ENCODE measurements at regions not wholly inside any gene's neighbourhood (a gene's known extent, or its start where the extent isn't known, plus 50 kb on each side); places are given as distances from the start of the nearest gene placed in this dataset.

DNA sequence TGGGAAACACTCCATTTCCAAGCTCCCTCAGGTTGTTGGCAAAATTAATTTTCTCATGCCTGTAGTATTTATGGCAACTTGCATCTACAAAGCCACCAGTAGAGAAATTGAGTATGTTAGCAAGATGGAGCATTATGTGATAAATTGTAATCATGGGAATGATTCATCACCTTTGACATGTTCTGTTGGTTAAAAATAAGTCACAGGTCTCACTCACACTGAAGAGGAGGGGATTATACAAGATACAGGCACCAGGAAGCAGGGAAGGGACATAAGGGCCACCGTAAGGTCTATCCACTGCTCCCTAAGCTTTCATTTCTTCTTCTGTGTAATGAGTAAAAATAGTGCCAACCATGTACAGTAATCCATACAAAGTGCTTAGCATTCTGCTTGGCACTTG, 313.0 kb downstream of the GBA3 start:
- Histone ChIP-seq H3K9me3 (ENCODE audit: low read length) (no peaks in the 10 kb centered on the region), H3F3A (ENCODE audit: low read length, unreplicated experiment) (no peaks in the 10 kb centered on the region), H3K27me3 (ENCODE audit: low read length) (no peaks in the 10 kb centered on the region), H2AFZ (ENCODE audit: low read length) (no peak overlapping the region), H3K9ac (ENCODE audit: low read length) (no peak overlapping the region), H3K4me2 (ENCODE audit: low read length) (no peak overlapping the region), H3K4me3 (ENCODE audit: low read length) (no peak overlapping the region), H3K4me1 (ENCODE audit: insufficient read depth, low read length) (peaks cover 10% of the 10 kb centered on the region), H3K27ac (ENCODE audit: low read length) (no peak overlapping the region), H3K79me2 (ENCODE audit: low read length) (no peaks in the 10 kb centered on the region), H3K36me3 (ENCODE audit: low read depth, low read length) (no peaks in the 10 kb centered on the region), H3K9me2 (replicated peaks; ENCODE audit: low read length) (no peaks in the 10 kb centered on the region), H4K20me1 (ENCODE audit: low read length) (no peaks in the 10 kb centered on the region)
- no peak for DNase-seq
- TF ChIP-seq CTCF (conservative IDR thresholded peaks at IDR 0.05; ENCODE audit: low read depth, low read length) (no peak), EZH2 (IDR thresholded peaks at IDR 0.05; ENCODE audit: low read length, unreplicated experiment) (no peak), EZH2phosphoT487 (IDR thresholded peaks at IDR 0.05; ENCODE audit: borderline replicate concordance, low read length) (no peak)
- no peak for ATAC-seq
- POLR2A ChIA-PET (ENCODE audit: unreplicated experiment), result no interaction called here
- intact Hi-C loops (cut with micrococcal nuclease), result no loop called here
- no TSS peak for BruUV-seq (replicated peaks)
- CTCF ChIA-PET, result no interaction called here

- no peak overlapping the region for H3K27ac ChIP-seq (ENCODE audit: low read length)
- TF ChIP-seq EZH2phosphoT487 (IDR thresholded peaks at IDR 0.05; ENCODE audit: borderline replicate concordance, low read length) (no peak), EZH2 (IDR thresholded peaks at IDR 0.05; ENCODE audit: low read length, unreplicated experiment) (no peak), CTCF (conservative IDR thresholded peaks at IDR 0.05; ENCODE audit: low read depth, low read length) (no peak)
- POLR2A ChIA-PET (ENCODE audit: unreplicated experiment), result no interaction called here
- no peak overlapping the region for H3K4me3 ChIP-seq (ENCODE audit: low read length)
- H3K9me3 ChIP-seq (ENCODE audit: low read length), result no peaks in the 10 kb centered on the region
- no peak for DNase-seq
- CTCF ChIA-PET, result no interaction called here
- H3F3A ChIP-seq (ENCODE audit: low read length, unreplicated experiment), result no peaks in the 10 kb centered on the region
- intact Hi-C loops (cut with micrococcal nuclease), result no loop called here
- H3K4me1 ChIP-seq (ENCODE audit: insufficient read depth, low read length), result peaks cover 4% of the 10 kb centered on the region
- H3K4me2 ChIP-seq (ENCODE audit: low read length), result no peak overlapping the region
- no peak for ATAC-seq
- H2AFZ ChIP-seq (ENCODE audit: low read length), result no peak overlapping the region
- H4K20me1 ChIP-seq (ENCODE audit: low read length), result no peaks in the 10 kb centered on the region
- no peak overlapping the region for H3K9ac ChIP-seq (ENCODE audit: low read length)
- no peaks in the 10 kb centered on the region for H3K27me3 ChIP-seq (ENCODE audit: low read length)
- no peaks in the 10 kb centered on the region for H3K9me2 ChIP-seq (replicated peaks; ENCODE audit: low read length)
- H3K36me3 ChIP-seq (ENCODE audit: low read depth, low read length), result no peaks in the 10 kb centered on the region
- no peaks in the 10 kb centered on the region for H3K79me2 ChIP-seq (ENCODE audit: low read length)
- BruUV-seq (replicated peaks), result no TSS peak
Observed at GRCh38 chr4:23001478-23001877, 308.7 kb downstream of the GBA3 start.

DNA sequence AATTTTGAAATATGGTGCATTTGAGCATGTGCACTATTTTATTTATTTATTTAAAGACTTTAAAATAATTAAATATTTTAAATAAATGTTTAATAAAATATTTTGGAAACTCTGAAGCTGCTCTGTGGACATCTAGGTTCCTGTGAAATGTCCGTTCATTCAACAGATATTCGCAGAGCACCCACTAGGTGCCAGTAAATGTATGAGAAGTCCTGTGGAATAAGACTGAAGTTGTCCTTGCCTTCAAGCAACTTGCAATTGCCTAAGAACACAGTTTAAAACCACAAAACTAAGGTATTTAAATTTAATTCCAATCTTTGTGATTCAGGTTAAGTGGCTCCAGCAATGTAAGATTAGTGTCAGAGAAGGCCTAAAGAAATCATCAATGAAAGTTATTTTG, 306.7 kb downstream of the GBA3 start:
- ATAC-seq (no peak), DNase-seq (peak; percentile 17)
- H3K4me3 ChIP-seq (ENCODE audit: low read length), result no peak overlapping the region
- intact Hi-C loops (cut with micrococcal nuclease), result no loop called here
- CTCF ChIA-PET, result no interaction called here
- no peak overlapping the region for H2AFZ ChIP-seq (ENCODE audit: low read length)
- no peak overlapping the region for H3K27ac ChIP-seq (ENCODE audit: low read length)
- TF ChIP-seq CTCF (conservative IDR thresholded peaks at IDR 0.05; ENCODE audit: low read depth, low read length), result peak; percentile 29; the same call in 1 of the 2 replicates
- TF ChIP-seq EZH2phosphoT487 (IDR thresholded peaks at IDR 0.05; ENCODE audit: borderline replicate concordance, low read length), result no peak
- H4K20me1 ChIP-seq (ENCODE audit: low read length), result no peaks in the 10 kb centered on the region
- no peaks in the 10 kb centered on the region for H3K4me1 ChIP-seq (ENCODE audit: insufficient read depth, low read length)
- no peaks in the 10 kb centered on the region for H3K9me3 ChIP-seq (ENCODE audit: low read length)
- no peak overlapping the region for H3K9ac ChIP-seq (ENCODE audit: low read length)
- no peaks in the 10 kb centered on the region for H3K79me2 ChIP-seq (ENCODE audit: low read length)
- POLR2A ChIA-PET (ENCODE audit: unreplicated experiment), result no interaction called here
- H3K4me2 ChIP-seq (ENCODE audit: low read length), result no peak overlapping the region
- H3F3A ChIP-seq (ENCODE audit: low read length, unreplicated experiment), result no peaks in the 10 kb centered on the region
- no TSS peak for BruUV-seq (replicated peaks)
- no peaks in the 10 kb centered on the region for H3K9me2 ChIP-seq (replicated peaks; ENCODE audit: low read length)
- no peaks in the 10 kb centered on the region for H3K27me3 ChIP-seq (ENCODE audit: low read length)
- no peaks in the 10 kb centered on the region for H3K36me3 ChIP-seq (ENCODE audit: low read depth, low read length)

Data from PC-3 (cell line).